ENCODE measurements at regions not wholly inside any gene's neighbourhood (a gene's known extent, or its start where the extent isn't known, plus 50 kb on each side); places are given as distances from the start of the nearest gene placed in this dataset.

- no peak overlapping the region for H3K27ac ChIP-seq (ENCODE audit: low read length)
- DNase-seq = no peak
- peaks cover 12% of the 10 kb centered on the region for H3K4me1 ChIP-seq (ENCODE audit: control insufficient read depth, insufficient read depth, low read length)
- no peaks in the 10 kb centered on the region for H3K36me3 ChIP-seq (ENCODE audit: control insufficient read depth, insufficient read depth, low read length)
- H3K9me3 ChIP-seq (ENCODE audit: control insufficient read depth, low read depth, low read length) = peaks cover 3% of the 10 kb centered on the region
- 100% methylated on average over 1 of the region's 1 CpG for WGBS (ENCODE audit: insufficient coverage, low lambda C conversion rate)
- no peak overlapping the region for H3K4me3 ChIP-seq (ENCODE audit: low read length)
- H3K27me3 ChIP-seq (ENCODE audit: control insufficient read depth, insufficient read depth, low read length) = no peaks in the 10 kb centered on the region
Measured at GRCh38 chr6:105894556-105894955, 191.6 kb upstream of the PRDM1 start.

- H3K4me3 ChIP-seq (ENCODE audit: low read length) = no peak overlapping the region
- peaks cover 12% of the 10 kb centered on the region for H3K4me1 ChIP-seq (ENCODE audit: control insufficient read depth, insufficient read depth, low read length)
- no peaks in the 10 kb centered on the region for H3K27me3 ChIP-seq (ENCODE audit: control insufficient read depth, insufficient read depth, low read length)
- no peak overlapping the region for H3K27ac ChIP-seq (ENCODE audit: low read length)
- H3K36me3 ChIP-seq (ENCODE audit: control insufficient read depth, insufficient read depth, low read length) = no peaks in the 10 kb centered on the region
- 100% methylated on average over 2 of the region's 7 CpGs for WGBS (ENCODE audit: insufficient coverage, low lambda C conversion rate)
- peaks cover 3% of the 10 kb centered on the region for H3K9me3 ChIP-seq (ENCODE audit: control insufficient read depth, low read depth, low read length)
- DNase-seq = no peak
Measured at GRCh38 chr6:105893741-105894140, 192.4 kb upstream of the PRDM1 start.

- Histone ChIP-seq H3K4me3 (ENCODE audit: low read length) (no peak overlapping the region), H3K9me3 (ENCODE audit: control insufficient read depth, low read depth, low read length) (peaks cover 3% of the 10 kb centered on the region), H3K36me3 (ENCODE audit: control insufficient read depth, insufficient read depth, low read length) (no peaks in the 10 kb centered on the region), H3K4me1 (ENCODE audit: control insufficient read depth, insufficient read depth, low read length) (peaks cover 12% of the 10 kb centered on the region), H3K27ac (ENCODE audit: low read length) (no peak overlapping the region), H3K27me3 (ENCODE audit: control insufficient read depth, insufficient read depth, low read length) (no peaks in the 10 kb centered on the region)
- DNase-seq = no peak
- WGBS (ENCODE audit: insufficient coverage, low lambda C conversion rate) = no CpG with 5 or more reads among the region's 3 CpGs
Measured at GRCh38 chr6:105892577-105893262, 193.4 kb upstream of the PRDM1 start.

GRCh38 chr6:105890521-105891244 lies 195.5 kb upstream of the PRDM1 start:
- Histone ChIP-seq H3K36me3 (ENCODE audit: control insufficient read depth, insufficient read depth, low read length) (no peaks in the 10 kb centered on the region), H3K4me3 (ENCODE audit: low read length) (no peak overlapping the region), H3K9me3 (ENCODE audit: control insufficient read depth, low read depth, low read length) (peaks cover 3% of the 10 kb centered on the region), H3K27me3 (ENCODE audit: control insufficient read depth, insufficient read depth, low read length) (no peaks in the 10 kb centered on the region), H3K27ac (ENCODE audit: low read length) (no peak overlapping the region), H3K4me1 (ENCODE audit: control insufficient read depth, insufficient read depth, low read length) (no peaks in the 10 kb centered on the region)
- no peak for DNase-seq
- WGBS (ENCODE audit: insufficient coverage, low lambda C conversion rate) = 92% methylated on average over 3 of the region's 4 CpGs

GRCh38 chr6:105889902-105890301 lies 196.2 kb upstream of the PRDM1 start:
- no peaks in the 10 kb centered on the region for H3K4me1 ChIP-seq (ENCODE audit: control insufficient read depth, insufficient read depth, low read length)
- H3K9me3 ChIP-seq (ENCODE audit: control insufficient read depth, low read depth, low read length) = peaks cover 3% of the 10 kb centered on the region
- H3K4me3 ChIP-seq (ENCODE audit: low read length) = no peak overlapping the region
- H3K36me3 ChIP-seq (ENCODE audit: control insufficient read depth, insufficient read depth, low read length) = no peaks in the 10 kb centered on the region
- no peak for DNase-seq
- 100% methylated on average over 1 of the region's 2 CpGs for WGBS (ENCODE audit: insufficient coverage, low lambda C conversion rate)
- H3K27ac ChIP-seq (ENCODE audit: low read length) = no peak overlapping the region
- no peaks in the 10 kb centered on the region for H3K27me3 ChIP-seq (ENCODE audit: control insufficient read depth, insufficient read depth, low read length)

- H3K9me3 ChIP-seq (ENCODE audit: control insufficient read depth, low read depth, low read length) = peaks cover 3% of the 10 kb centered on the region
- no peaks in the 10 kb centered on the region for H3K36me3 ChIP-seq (ENCODE audit: control insufficient read depth, insufficient read depth, low read length)
- H3K4me3 ChIP-seq (ENCODE audit: low read length) = no peak overlapping the region
- no peaks in the 10 kb centered on the region for H3K27me3 ChIP-seq (ENCODE audit: control insufficient read depth, insufficient read depth, low read length)
- H3K27ac ChIP-seq (ENCODE audit: low read length) = no peak overlapping the region
- 100% methylated on average over 1 of the region's 7 CpGs for WGBS (ENCODE audit: insufficient coverage, low lambda C conversion rate)
- DNase-seq = no peak
- no peaks in the 10 kb centered on the region for H3K4me1 ChIP-seq (ENCODE audit: control insufficient read depth, insufficient read depth, low read length)
Measured at GRCh38 chr6:105886814-105887544, 199.2 kb upstream of the PRDM1 start.

GRCh38 chr6:105886066-105886813 lies 199.9 kb upstream of the PRDM1 start:
- peak in 1 of 2 donors; percentile 60 for DNase-seq
- no peaks in the 10 kb centered on the region for H3K27me3 ChIP-seq (ENCODE audit: control insufficient read depth, insufficient read depth, low read length)
- H3K9me3 ChIP-seq (ENCODE audit: control insufficient read depth, low read depth, low read length) = no peaks in the 10 kb centered on the region
- no peak overlapping the region for H3K27ac ChIP-seq (ENCODE audit: low read length)
- H3K4me3 ChIP-seq (ENCODE audit: low read length) = no peak overlapping the region
- no peaks in the 10 kb centered on the region for H3K36me3 ChIP-seq (ENCODE audit: control insufficient read depth, insufficient read depth, low read length)
- H3K4me1 ChIP-seq (ENCODE audit: control insufficient read depth, insufficient read depth, low read length) = no peaks in the 10 kb centered on the region
- 16% methylated on average over 6 of the region's 7 CpGs for WGBS (ENCODE audit: insufficient coverage, low lambda C conversion rate)

- 80% methylated on average over 1 of the region's 7 CpGs for WGBS (ENCODE audit: insufficient coverage, low lambda C conversion rate)
- no peak overlapping the region for H3K27ac ChIP-seq (ENCODE audit: low read length)
Measured at GRCh38 chr6:105884426-105884825, 201.7 kb upstream of the PRDM1 start.

GRCh38 chr6:105884011-105884410 lies 202.1 kb upstream of the PRDM1 start:
- no peaks in the 10 kb centered on the region for H3K4me1 ChIP-seq (ENCODE audit: control insufficient read depth, insufficient read depth, low read length)
- no peaks in the 10 kb centered on the region for H3K36me3 ChIP-seq (ENCODE audit: control insufficient read depth, insufficient read depth, low read length)
- no peaks in the 10 kb centered on the region for H3K9me3 ChIP-seq (ENCODE audit: control insufficient read depth, low read depth, low read length)
- peaks cover 2% of the 10 kb centered on the region for H3K27me3 ChIP-seq (ENCODE audit: control insufficient read depth, insufficient read depth, low read length)
- no peak for DNase-seq
- H3K27ac ChIP-seq (ENCODE audit: low read length) = no peak overlapping the region
- WGBS (ENCODE audit: insufficient coverage, low lambda C conversion rate) = 86% methylated on average over 2 of the region's 4 CpGs
- H3K4me3 ChIP-seq (ENCODE audit: low read length) = no peak overlapping the region

More at GRCh38 chr6:105884426-105884825, 201.7 kb upstream of the PRDM1 start:
- no peak for DNase-seq
- Histone ChIP-seq H3K27me3 (ENCODE audit: control insufficient read depth, insufficient read depth, low read length) (peaks cover 2% of the 10 kb centered on the region), H3K36me3 (ENCODE audit: control insufficient read depth, insufficient read depth, low read length) (no peaks in the 10 kb centered on the region), H3K4me1 (ENCODE audit: control insufficient read depth, insufficient read depth, low read length) (no peaks in the 10 kb centered on the region), H3K9me3 (ENCODE audit: control insufficient read depth, low read depth, low read length) (no peaks in the 10 kb centered on the region), H3K4me3 (ENCODE audit: low read length) (no peak overlapping the region)

- no CpG with 5 or more reads among the region's 2 CpGs for WGBS (ENCODE audit: insufficient coverage, low lambda C conversion rate)
- no peak for DNase-seq
- no peaks in the 10 kb centered on the region for H3K9me3 ChIP-seq (ENCODE audit: control insufficient read depth, low read depth, low read length)
Measured at GRCh38 chr6:105882828-105883227, 203.3 kb upstream of the PRDM1 start.

More at GRCh38 chr6:105882828-105883227, 203.3 kb upstream of the PRDM1 start:
- H3K27me3 ChIP-seq (ENCODE audit: control insufficient read depth, insufficient read depth, low read length) = peaks cover 2% of the 10 kb centered on the region
- H3K27ac ChIP-seq (ENCODE audit: low read length) = no peak overlapping the region
- no peaks in the 10 kb centered on the region for H3K36me3 ChIP-seq (ENCODE audit: control insufficient read depth, insufficient read depth, low read length)
- H3K4me3 ChIP-seq (ENCODE audit: low read length) = no peak overlapping the region
- no peaks in the 10 kb centered on the region for H3K4me1 ChIP-seq (ENCODE audit: control insufficient read depth, insufficient read depth, low read length)
